Mesodermal cell (in vitro differentiated cells): ENCODE measurements at regions not wholly inside any gene's neighbourhood (a gene's known extent, or its start where the extent isn't known, plus 50 kb on each side); places are given as distances from the start of the nearest gene placed in this dataset.

ENCODE experiments used
- H3K27ac ChIP-seq: 2 replicates; pipeline ENCODE4 v1.7.0; 2013; ENCODE audit warnings: mild to moderate bottlenecking, low read depth, low read length, moderate library complexity; ENCODE audit not compliant: severe bottlenecking
- H3K36me3 ChIP-seq: 2 replicates; pipeline ENCODE4 v1.7.1; 2013; ENCODE audit warnings: mild to moderate bottlenecking, low read length, moderate library complexity; ENCODE audit not compliant: control insufficient read depth, insufficient read depth
- H3K4me1 ChIP-seq: one replicate; pipeline ENCODE4 v1.7.1; 2013; ENCODE audit warnings: mild to moderate bottlenecking, low read length; ENCODE audit not compliant: insufficient read depth, control insufficient read depth, poor library complexity, severe bottlenecking
- H3K4me3 ChIP-seq: 2 replicates; pipeline ENCODE4 v1.7.0; 2013; ENCODE audit warnings: low read length, control low read depth, mild to moderate bottlenecking; ENCODE audit not compliant: insufficient read depth, poor library complexity, severe bottlenecking; ENCODE audit errors: extremely low read depth
- H3K9me3 ChIP-seq: 2 replicates; pipeline ENCODE4 v1.7.1; 2013; ENCODE audit warnings: mild to moderate bottlenecking, low read length, moderate library complexity; ENCODE audit not compliant: control insufficient read depth
- WGBS, 2 experiments: methylation state at CpG; one replicate each; pipeline ENCODE4 v1.1.5; 2013; ENCODE audit warnings: missing lambda C conversion rate in 2 of 2; ENCODE audit not compliant: insufficient coverage in 2 of 2; 5-methylcytosine and 5-hydroxymethylcytosine counted together

GRCh38 chr9:21598749-21599148 lies 116.6 kb upstream of the IFNE start:
- Histone ChIP-seq H3K27ac (no peak overlapping the region), H3K36me3 (no peaks in the 10 kb centered on the region)
- WGBS, 2 experiments, result no CpG with 5 or more reads among the region's 2 CpGs

GRCh38 chr9:21605489-21605931 lies 123.4 kb upstream of the IFNE start:
- H3K36me3 ChIP-seq, result no peaks in the 10 kb centered on the region
- no peaks in the 10 kb centered on the region for H3K4me1 ChIP-seq
- H3K27ac ChIP-seq, result no peak overlapping the region
- H3K9me3 ChIP-seq, result no peaks in the 10 kb centered on the region
- no peak overlapping the region for H3K4me3 ChIP-seq
- WGBS, 2 experiments, result 100% methylated on average over 2 to 3 of the region's 4 CpGs

More at GRCh38 chr9:21598749-21599148, 116.6 kb upstream of the IFNE start:
- H3K4me1 ChIP-seq, result peaks cover 8% of the 10 kb centered on the region
- no peaks in the 10 kb centered on the region for H3K9me3 ChIP-seq
- H3K4me3 ChIP-seq, result no peak overlapping the region

- no peaks in the 10 kb centered on the region for H3K9me3 ChIP-seq
- 83 to 100% methylated on average over 1 of the region's 2 CpGs for WGBS, 2 experiments
- no peak overlapping the region for H3K4me3 ChIP-seq
- H3K36me3 ChIP-seq, result no peaks in the 10 kb centered on the region
- H3K27ac ChIP-seq, result no peak overlapping the region
- H3K4me1 ChIP-seq, result no peaks in the 10 kb centered on the region
Observed at GRCh38 chr9:21607576-21607975, 125.5 kb upstream of the IFNE start.

- Histone ChIP-seq H3K27ac (no peak overlapping the region), H3K4me1 (no peaks in the 10 kb centered on the region), H3K36me3 (no peaks in the 10 kb centered on the region), H3K9me3 (no peaks in the 10 kb centered on the region), H3K4me3 (no peak overlapping the region)
- WGBS, 2 experiments, result 78 to 93% methylated on average over 5 of the region's 5 CpGs
Observed at GRCh38 chr9:21608200-21608599, 126.1 kb upstream of the IFNE start.

- H3K27ac ChIP-seq, result no peak overlapping the region
- no peaks in the 10 kb centered on the region for H3K9me3 ChIP-seq
- H3K4me3 ChIP-seq, result no peak overlapping the region
- H3K4me1 ChIP-seq, result no peaks in the 10 kb centered on the region
- H3K36me3 ChIP-seq, result no peaks in the 10 kb centered on the region
- 43 to 57% methylated on average over 1 of the region's 1 CpG for WGBS, 2 experiments
Observed at GRCh38 chr9:21609506-21609905, 127.4 kb upstream of the IFNE start.

GRCh38 chr9:21611891-21612290 lies 129.8 kb upstream of the IFNE start:
- Histone ChIP-seq H3K27ac (no peak overlapping the region), H3K4me1 (no peaks in the 10 kb centered on the region), H3K4me3 (no peak overlapping the region), H3K9me3 (no peaks in the 10 kb centered on the region), H3K36me3 (no peaks in the 10 kb centered on the region)
- WGBS, 2 experiments, result no CpG with 5 or more reads among the region's 1 CpG

- Histone ChIP-seq H3K4me1 (no peaks in the 10 kb centered on the region), H3K4me3 (no peak overlapping the region), H3K36me3 (no peaks in the 10 kb centered on the region), H3K27ac (peak overlapping the region; percentile 51), H3K9me3 (no peaks in the 10 kb centered on the region)
- WGBS, 2 experiments, result no CpG with 5 or more reads among the region's 1 CpG
Observed at GRCh38 chr9:21615018-21615417, 132.9 kb upstream of the IFNE start.

- Histone ChIP-seq H3K9me3 (no peaks in the 10 kb centered on the region), H3K27ac (peak overlapping the region; percentile 51), H3K4me1 (no peaks in the 10 kb centered on the region), H3K36me3 (no peaks in the 10 kb centered on the region), H3K4me3 (no peak overlapping the region)
- no CpG with 5 or more reads among the region's 4 CpGs for WGBS, 2 experiments
Observed at GRCh38 chr9:21615446-21615845, 133.3 kb upstream of the IFNE start.

GRCh38 chr9:21616082-21616778 lies 134.1 kb upstream of the IFNE start:
- Histone ChIP-seq H3K4me1 (no peaks in the 10 kb centered on the region), H3K4me3 (no peak overlapping the region), H3K27ac (peak overlapping the region; percentile 83), H3K36me3 (no peaks in the 10 kb centered on the region), H3K9me3 (no peaks in the 10 kb centered on the region)
- WGBS, 2 experiments, result 44 to 58% methylated on average over 2 of the region's 6 CpGs

- Histone ChIP-seq H3K4me1 (no peaks in the 10 kb centered on the region), H3K9me3 (peaks cover 5% of the 10 kb centered on the region), H3K36me3 (no peaks in the 10 kb centered on the region), H3K4me3 (no peak overlapping the region), H3K27ac (no peak overlapping the region)
- WGBS, 2 experiments, result 83 to 100% methylated on average over 1 of the region's 3 CpGs
Observed at GRCh38 chr9:21624675-21625644, 142.8 kb upstream of the IFNE start.
